ENCODE measurements at regions not wholly inside any gene's neighbourhood (a gene's known extent, or its start where the extent isn't known, plus 50 kb on each side); places are given as distances from the start of the nearest gene placed in this dataset.

GRCh38 chr1:213550804-213551203, 437.0 kb upstream of the PROX1 start:
- Histone ChIP-seq H3K36me3 (no peaks in the 10 kb centered on the region), H3K27me3 (replicated peaks; ENCODE audit: insufficient read depth) (no peaks in the 10 kb centered on the region), H3K27ac (no peak overlapping the region), H3K4me1 (ENCODE audit: control insufficient read depth in 1 of 2, low read depth in 2 of 2) (no peaks in the 10 kb centered on the region), H3K4me3 (no peak overlapping the region), H3K9me3 (no peaks in the 10 kb centered on the region)
- no peak for ATAC-seq (ENCODE audit: insufficient number of reproducible peaks, low FRiP score, low read depth)
- DNase-seq (ENCODE audit: low spot score), result no peak
- TF ChIP-seq, protein P1, sequence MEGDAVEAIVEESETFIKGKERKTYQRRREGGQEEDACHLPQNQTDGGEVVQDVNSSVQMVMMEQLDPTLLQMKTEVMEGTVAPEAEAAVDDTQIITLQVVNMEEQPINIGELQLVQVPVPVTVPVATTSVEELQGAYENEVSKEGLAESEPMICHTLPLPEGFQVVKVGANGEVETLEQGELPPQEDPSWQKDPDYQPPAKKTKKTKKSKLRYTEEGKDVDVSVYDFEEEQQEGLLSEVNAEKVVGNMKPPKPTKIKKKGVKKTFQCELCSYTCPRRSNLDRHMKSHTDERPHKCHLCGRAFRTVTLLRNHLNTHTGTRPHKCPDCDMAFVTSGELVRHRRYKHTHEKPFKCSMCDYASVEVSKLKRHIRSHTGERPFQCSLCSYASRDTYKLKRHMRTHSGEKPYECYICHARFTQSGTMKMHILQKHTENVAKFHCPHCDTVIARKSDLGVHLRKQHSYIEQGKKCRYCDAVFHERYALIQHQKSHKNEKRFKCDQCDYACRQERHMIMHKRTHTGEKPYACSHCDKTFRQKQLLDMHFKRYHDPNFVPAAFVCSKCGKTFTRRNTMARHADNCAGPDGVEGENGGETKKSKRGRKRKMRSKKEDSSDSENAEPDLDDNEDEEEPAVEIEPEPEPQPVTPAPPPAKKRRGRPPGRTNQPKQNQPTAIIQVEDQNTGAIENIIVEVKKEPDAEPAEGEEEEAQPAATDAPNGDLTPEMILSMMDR (IDR thresholded peaks at IDR 0.05), result no peak

- ATAC-seq (ENCODE audit: insufficient number of reproducible peaks, low FRiP score, low read depth), result no peak
- H3K27ac ChIP-seq, result no peak overlapping the region
- TF ChIP-seq, protein P1 (IDR thresholded peaks at IDR 0.05), result no peak
- DNase-seq (ENCODE audit: low spot score), result no peak
- H3K27me3 ChIP-seq (replicated peaks; ENCODE audit: insufficient read depth), result no peaks in the 10 kb centered on the region
- no peaks in the 10 kb centered on the region for H3K4me1 ChIP-seq (ENCODE audit: control insufficient read depth in 1 of 2, low read depth in 2 of 2)
- no peaks in the 10 kb centered on the region for H3K9me3 ChIP-seq
- no peaks in the 10 kb centered on the region for H3K36me3 ChIP-seq
- H3K4me3 ChIP-seq, result no peak overlapping the region
Observed at GRCh38 chr1:213552045-213552444, 435.7 kb upstream of the PROX1 start.

- Histone ChIP-seq H3K4me1 (ENCODE audit: control insufficient read depth in 1 of 2, low read depth in 2 of 2) (no peaks in the 10 kb centered on the region), H3K4me3 (no peak overlapping the region), H3K27ac (no peak overlapping the region), H3K36me3 (no peaks in the 10 kb centered on the region), H3K9me3 (peaks cover 9% of the 10 kb centered on the region), H3K27me3 (replicated peaks; ENCODE audit: insufficient read depth) (no peaks in the 10 kb centered on the region)
- ATAC-seq (ENCODE audit: insufficient number of reproducible peaks, low FRiP score, low read depth) (no peak), DNase-seq (ENCODE audit: low spot score) (no peak)
- TF ChIP-seq, protein P1 (IDR thresholded peaks at IDR 0.05), result no peak
Observed at GRCh38 chr1:213560226-213560625, 427.5 kb upstream of the PROX1 start.

GRCh38 chr1:213561870-213562269, 425.9 kb upstream of the PROX1 start:
- Histone ChIP-seq H3K27me3 (replicated peaks; ENCODE audit: insufficient read depth) (no peaks in the 10 kb centered on the region), H3K4me3 (no peak overlapping the region), H3K36me3 (no peaks in the 10 kb centered on the region), H3K27ac (no peak overlapping the region), H3K9me3 (peaks cover 9% of the 10 kb centered on the region), H3K4me1 (ENCODE audit: control insufficient read depth in 1 of 2, low read depth in 2 of 2) (no peaks in the 10 kb centered on the region)
- ATAC-seq (ENCODE audit: insufficient number of reproducible peaks, low FRiP score, low read depth) (no peak), DNase-seq (ENCODE audit: low spot score) (no peak)
- TF ChIP-seq, protein P1 (IDR thresholded peaks at IDR 0.05), result no peak

DNA sequence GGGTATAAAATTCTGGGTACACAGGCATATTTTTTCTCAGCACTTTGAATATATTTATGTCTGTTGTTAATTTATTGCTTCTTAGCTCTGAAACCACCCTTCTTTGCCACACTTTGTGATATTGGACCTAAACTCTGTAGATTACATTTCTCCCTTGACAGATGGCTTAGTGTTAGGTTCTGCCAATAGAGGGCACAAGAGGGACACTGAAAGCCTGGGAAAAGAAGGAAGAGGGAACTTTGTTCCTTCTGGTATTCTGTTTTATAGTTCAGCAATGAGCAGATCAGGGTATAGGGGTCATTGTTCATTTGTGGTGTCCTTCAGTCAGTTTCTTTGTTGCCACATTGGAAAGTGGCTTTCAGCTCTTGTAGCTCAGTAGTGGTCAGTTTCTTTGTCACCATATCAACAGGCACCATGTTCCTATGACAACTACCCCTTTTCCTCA, 423.5 kb upstream of the PROX1 start:
- ATAC-seq (ENCODE audit: insufficient number of reproducible peaks, low FRiP score, low read depth) (no peak), DNase-seq (ENCODE audit: low spot score) (no peak)
- Histone ChIP-seq H3K4me3 (no peak overlapping the region), H3K9me3 (peaks cover 9% of the 10 kb centered on the region), H3K27ac (no peak overlapping the region), H3K27me3 (replicated peaks; ENCODE audit: insufficient read depth) (no peaks in the 10 kb centered on the region), H3K36me3 (no peaks in the 10 kb centered on the region), H3K4me1 (ENCODE audit: control insufficient read depth in 1 of 2, low read depth in 2 of 2) (no peaks in the 10 kb centered on the region)
- TF ChIP-seq, protein P1 (IDR thresholded peaks at IDR 0.05), result no peak

All from thoracic aorta (tissue), 2 donors.